Right lobe of liver (tissue), 6 donors: ENCODE measurements at regions not wholly inside any gene's neighbourhood (a gene's known extent, or its start where the extent isn't known, plus 50 kb on each side); places are given as distances from the start of the nearest gene placed in this dataset.

Source experiments
- ATAC-seq, 4 donors: fragments of 200-7000 bp; cut with Tn5 transposase; one replicate each; pipeline ENCODE4 v1.9.1; 2020; ENCODE audit warnings: mild to moderate bottlenecking in 4 of 4, moderate library complexity in 4 of 4
- DNase-seq, 3 donors: peaks; one replicate each; pipeline ENCODE4 v3.0.0-alpha.2; 2020
- H3K27ac ChIP-seq, 3 donors: fragments of 200-600 bp; one replicate each; pipeline ENCODE4 v1.8.0; 2022
- H3K27me3 ChIP-seq, 2 donors: fragments of 200-600 bp; one replicate each; pipeline ENCODE4 v1.8.0; 2022
- H3K36me3 ChIP-seq, 4 donors: fragments of 200-600 bp; sonication (generic) in 1 of 4; one replicate each; pipeline versions ENCODE4 v1.5.1 to v1.8.0; 2017 to 2022; ENCODE audit warnings: control low read depth in 1 of 4
- H3K4me1 ChIP-seq, 4 donors: fragments of 200-600 bp; sonication (generic) in 1 of 4; one replicate each; pipeline versions ENCODE4 v1.5.1 to v1.8.0; 2017 to 2022; ENCODE audit warnings: control low read depth in 1 of 4
- H3K4me3 ChIP-seq, 3 donors: fragments of 200-600 bp; one replicate each; pipeline ENCODE4 v1.8.0; 2022
- H3K9me3 ChIP-seq, 4 donors: fragments of 200-600 bp; sonication (generic) in 1 of 4; one replicate each; pipeline versions ENCODE4 v1.5.1 to v1.8.0; 2017 to 2022; ENCODE audit warnings: control low read depth in 1 of 4
- CTCF ChIP-seq, 4 donors: fragments of 200-600 bp in 3 of 4; fragments of 450-650 bp in 1 of 4; IDR thresholded peaks; one replicate each; pipeline versions ENCODE4 v1.5.1 to v1.8.0; 2016 to 2022; ENCODE audit warnings: antibody characterized with exemption in 4 of 4, mild to moderate bottlenecking in 2 of 4
- POLR2A ChIP-seq: fragments of 450-650 bp; IDR thresholded peaks from one replicate; pipeline ENCODE4 v1.6.1; 2017; ENCODE audit warnings: antibody characterized with exemption, mild to moderate bottlenecking
- WGBS: methylation state at CpG from one replicate; pipeline ENCODE4 v1.1.6; 2018; ENCODE audit warnings: low coverage, low lambda C conversion rate; ENCODE audit not compliant: insufficient coverage; ENCODE audit errors: missing lambda C conversion rate; 5-methylcytosine and 5-hydroxymethylcytosine counted together
- intact Hi-C, 2 donors: fragments of 100-400 bp; cut with DNase I; formaldehyde crosslinking; loops; one replicate each; pipeline versions ENCODE4 v1.11.2 to v1.14.1; 2022
- donor health status: DM: no; HTN: yes; CAD: no.
- donor health status: DM: no; HTN: no; CAD: no.
- donor health status: DM: no; HTN: no; CAD: no.
- donor health status: DM: no; HTN: yes; CAD: no.
- donor health status: DM: no; HTN: yes; CAD: no.

GRCh38 chr9:18036422-18037187 is 437.3 kb upstream of the ADAMTSL1 start:
- Histone ChIP-seq H3K4me3 (no peak overlapping the region), H3K9me3 (no peaks in the 10 kb centered on the region), H3K27me3 (no peaks in the 10 kb centered on the region), H3K36me3 (no peaks in the 10 kb centered on the region), H3K27ac (no peak overlapping the region), H3K4me1 (no peaks in the 10 kb centered on the region)
- DNase-seq: no peak
- no peak for ATAC-seq
- 56% methylated on average over 3 of the region's 3 CpGs for WGBS
- intact Hi-C loops: no loop called here
- TF ChIP-seq POLR2A (no peak), CTCF (IDR thresholded peaks at IDR 0.05) (no peak)

- TF ChIP-seq CTCF (IDR thresholded peaks at IDR 0.05) (no peak), POLR2A (no peak)
- ATAC-seq (no peak), DNase-seq (no peak)
- H3K4me3 ChIP-seq: no peak overlapping the region
- WGBS: 60% methylated on average over 6 of the region's 6 CpGs
- no peaks in the 10 kb centered on the region for H3K4me1 ChIP-seq
- no peaks in the 10 kb centered on the region for H3K9me3 ChIP-seq
- intact Hi-C loops: no loop called here
- H3K36me3 ChIP-seq: no peaks in the 10 kb centered on the region
- no peaks in the 10 kb centered on the region for H3K27me3 ChIP-seq
- H3K27ac ChIP-seq: no peak overlapping the region
Measured at GRCh38 chr9:18037981-18038380, 436.0 kb upstream of the ADAMTSL1 start.

- Histone ChIP-seq H3K27me3 (no peaks in the 10 kb centered on the region), H3K4me1 (no peaks in the 10 kb centered on the region), H3K4me3 (no peak overlapping the region), H3K36me3 (no peaks in the 10 kb centered on the region), H3K27ac (no peak overlapping the region), H3K9me3 (no peaks in the 10 kb centered on the region)
- no peak for DNase-seq
- TF ChIP-seq POLR2A (no peak), CTCF (IDR thresholded peaks at IDR 0.05) (no peak)
- intact Hi-C loops: no loop called here
- no peak for ATAC-seq
- WGBS: 87% methylated on average over 2 of the region's 2 CpGs
Measured at GRCh38 chr9:18040327-18040726, 433.6 kb upstream of the ADAMTSL1 start.

GRCh38 chr9:18043978-18044377 is 430.0 kb upstream of the ADAMTSL1 start:
- WGBS: 88% methylated on average over 1 of the region's 1 CpG
- H3K4me1 ChIP-seq: no peaks in the 10 kb centered on the region
- H3K4me3 ChIP-seq: no peak overlapping the region
- H3K36me3 ChIP-seq: no peaks in the 10 kb centered on the region
- H3K9me3 ChIP-seq: no peaks in the 10 kb centered on the region
- DNase-seq (no peak), ATAC-seq (no peak)
- no peaks in the 10 kb centered on the region for H3K27me3 ChIP-seq
- TF ChIP-seq POLR2A (no peak), CTCF (IDR thresholded peaks at IDR 0.05) (no peak)
- no peak overlapping the region for H3K27ac ChIP-seq
- intact Hi-C loops: no loop called here

GRCh38 chr9:18045326-18045725 is 428.6 kb upstream of the ADAMTSL1 start:
- no peaks in the 10 kb centered on the region for H3K36me3 ChIP-seq
- H3K4me1 ChIP-seq: no peaks in the 10 kb centered on the region
- WGBS: 91% methylated on average over 1 of the region's 1 CpG
- DNase-seq: no peak
- no peak overlapping the region for H3K4me3 ChIP-seq
- no peak overlapping the region for H3K27ac ChIP-seq
- ATAC-seq: no peak
- no peak for TF ChIP-seq POLR2A
- TF ChIP-seq CTCF (IDR thresholded peaks at IDR 0.05): no peak
- H3K9me3 ChIP-seq: no peaks in the 10 kb centered on the region
- H3K27me3 ChIP-seq: no peaks in the 10 kb centered on the region
- intact Hi-C loops: no loop called here
